GM23338 (cell line): ENCODE measurements at regions not wholly inside any gene's neighbourhood (a gene's known extent, or its start where the extent isn't known, plus 50 kb on each side); places are given as distances from the start of the nearest gene placed in this dataset.

Experiments
- ATAC-seq: fragments of 200-7000 bp; cut with Tn5 transposase; 3 replicates; pipeline ENCODE4 v1.9.1; 2020
- DNase-seq: peaks from one replicate; pipeline ENCODE4 v3.0.0-alpha.2; 2015; ENCODE audit warnings: low spot score
- H2AFZ ChIP-seq: fragments of 200-600 bp; sonication (generic); 2 replicates; pipeline ENCODE4 v1.8.0; 2016; ENCODE audit warnings: antibody characterized with exemption, mild to moderate bottlenecking, moderate library complexity
- H3F3A ChIP-seq: fragments of 200-600 bp; sonication (generic); replicated peaks from 2 replicates; pipeline ENCODE4 v1.8.0; 2017; ENCODE audit warnings: antibody characterized with exemption, mixed run types, low read depth
- H3K27ac ChIP-seq: fragments of 200-600 bp; sonication (generic); 2 replicates; pipeline ENCODE4 v1.6.1; 2016; ENCODE audit warnings: low read depth
- H3K27me3 ChIP-seq: fragments of 200-600 bp; sonication (generic); 2 replicates; pipeline ENCODE4 v1.8.0; 2016; ENCODE audit warnings: mild to moderate bottlenecking, mixed run types, moderate library complexity; ENCODE audit not compliant: insufficient read depth
- H3K36me3 ChIP-seq: fragments of 200-600 bp; sonication (generic); 2 replicates; pipeline ENCODE4 v1.8.0; 2016; ENCODE audit warnings: mild to moderate bottlenecking; ENCODE audit not compliant: insufficient read depth
- H3K4me1 ChIP-seq: fragments of 200-600 bp; sonication (generic); 2 replicates; pipeline ENCODE4 v1.8.0; 2016; ENCODE audit warnings: mild to moderate bottlenecking, moderate library complexity; ENCODE audit not compliant: insufficient read depth
- H3K4me2 ChIP-seq: fragments of 200-600 bp; sonication (generic); 2 replicates; pipeline ENCODE4 v1.7.1; 2017; ENCODE audit warnings: mixed run types
- H3K4me3 ChIP-seq: fragments of 200-600 bp; sonication (generic); 2 replicates; pipeline ENCODE4 v1.6.1; 2016; ENCODE audit warnings: mixed run types
- H3K79me2 ChIP-seq: fragments of 200-600 bp; sonication (generic); replicated peaks from 2 replicates; pipeline ENCODE4 v1.8.0; 2017; ENCODE audit warnings: mild to moderate bottlenecking; ENCODE audit not compliant: insufficient read depth
- H3K9me2 ChIP-seq: fragments of 200-600 bp; sonication (generic); 2 replicates; pipeline ENCODE4 v1.8.0; 2017; ENCODE audit not compliant: insufficient read depth
- H4K20me1 ChIP-seq: fragments of 200-600 bp; sonication (generic); replicated peaks from 2 replicates; pipeline ENCODE4 v1.8.0; 2017; ENCODE audit warnings: mild to moderate bottlenecking; ENCODE audit not compliant: insufficient read depth
- H3K27ac Mint-ChIP-seq: 2 replicates; pipeline ENCODE4 v1.8.0; 2020; ENCODE audit warnings: inconsistent platforms, mild to moderate bottlenecking, moderate library complexity, mixed read lengths
- H3K27me3 Mint-ChIP-seq: 3 replicates; pipeline ENCODE4 v1.8.0; 2022; ENCODE audit warnings: low read depth, mild to moderate bottlenecking, moderate library complexity, mixed read lengths, inconsistent platforms; ENCODE audit not compliant: insufficient read depth, poor library complexity
- H3K36me3 Mint-ChIP-seq: 3 replicates; pipeline ENCODE4 v1.8.0; 2021; ENCODE audit warnings: low read depth, mild to moderate bottlenecking, inconsistent platforms, moderate library complexity, mixed read lengths
- H3K4me1 Mint-ChIP-seq: 3 replicates; pipeline ENCODE4 v1.8.0; 2020; ENCODE audit warnings: mild to moderate bottlenecking, inconsistent platforms, mixed read lengths
- H3K4me3 Mint-ChIP-seq: 3 replicates; pipeline ENCODE4 v1.8.0; 2021; ENCODE audit warnings: moderate library complexity, mild to moderate bottlenecking, inconsistent platforms, mixed read lengths
- H3K9me3 Mint-ChIP-seq: 3 replicates; pipeline ENCODE4 v1.8.0; 2020; ENCODE audit warnings: moderate library complexity, mild to moderate bottlenecking, inconsistent platforms, mixed read lengths
- CREB1 ChIP-seq: fragments of 250-450 bp; sonication (Bioruptor Pico); IDR thresholded peaks from 2 replicates; pipeline ENCODE4 v1.5.0; 2020; ENCODE audit warnings: low read depth, mild to moderate bottlenecking, moderate library complexity
- CTCF ChIP-seq, 2 experiments: fragments of 200-600 bp in 1 of 2; sonication (generic) in 1 of 2; conservative IDR thresholded peaks; 2 replicates each; pipeline versions ENCODE4 v1.5.1 to v1.6.1; 2016 to 2017; ENCODE audit warnings: antibody characterized with exemption in 2 of 2, low read depth in 2 of 2, mild to moderate bottlenecking in 2 of 2, moderate library complexity in 1 of 2
- ETS1 ChIP-seq: IDR thresholded peaks from 2 replicates; pipeline ENCODE4 v1.6.1; 2016; ENCODE audit warnings: antibody characterized with exemption
- EZH2 ChIP-seq: fragments of 200-600 bp; sonication (generic); IDR thresholded peaks from one replicate; pipeline ENCODE4 v1.8.0; 2017; ENCODE audit warnings: antibody characterized with exemption, mild to moderate bottlenecking, low read depth; ENCODE audit not compliant: unreplicated experiment
- EZH2phosphoT487 ChIP-seq: fragments of 200-600 bp; sonication (generic); IDR thresholded peaks from one replicate; pipeline ENCODE4 v1.8.1; 2018; ENCODE audit warnings: antibody characterized with exemption; ENCODE audit not compliant: unreplicated experiment
- JUNB ChIP-seq: IDR thresholded peaks from one replicate; pipeline ENCODE4 v1.6.1; 2016; ENCODE audit warnings: antibody characterized with exemption; ENCODE audit not compliant: unreplicated experiment
- NANOG ChIP-seq: IDR thresholded peaks from 2 replicates; pipeline ENCODE4 v1.6.1; 2016; ENCODE audit warnings: antibody characterized with exemption, borderline replicate concordance
- POLR2AphosphoS5 ChIP-seq: IDR thresholded peaks from 2 replicates; pipeline ENCODE4 v1.6.1; 2016; ENCODE audit warnings: antibody characterized with exemption, low read depth
- REST ChIP-seq: IDR thresholded peaks from one replicate; pipeline ENCODE4 v1.6.1; 2018; ENCODE audit warnings: antibody characterized with exemption; ENCODE audit not compliant: unreplicated experiment
- STAT1 ChIP-seq: IDR thresholded peaks from one replicate; pipeline ENCODE4 v1.6.1; 2016; ENCODE audit warnings: antibody characterized with exemption; ENCODE audit not compliant: unreplicated experiment
- ZNF114 ChIP-seq: fragments of 250-450 bp; sonication (Bioruptor Pico); IDR thresholded peaks from 2 replicates; pipeline ENCODE4 v1.5.0; 2020; ENCODE audit warnings: mild to moderate bottlenecking, moderate library complexity
- ZNF331 ChIP-seq: fragments of 250-450 bp; sonication (Bioruptor Pico); IDR thresholded peaks from 2 replicates; pipeline ENCODE4 v1.5.0; 2020; ENCODE audit warnings: low read depth, mild to moderate bottlenecking, moderate library complexity
- ZNF462 ChIP-seq: fragments of 250-450 bp; sonication (Bioruptor Pico); IDR thresholded peaks from 2 replicates; pipeline ENCODE4 v1.5.0; 2020; ENCODE audit warnings: mild to moderate bottlenecking, moderate library complexity

- TF ChIP-seq JUNB (no peak), CREB1 (CRISPR knock-in tag) (no peak), REST (no peak), EZH2 (no peak), ETS1 (no peak), POLR2AphosphoS5 (no peak), ZNF331 (CRISPR knock-in tag) (no peak), NANOG (no peak), ZNF462 (CRISPR knock-in tag) (no peak), ZNF114 (CRISPR knock-in tag) (no peak), CTCF (conservative IDR thresholded peaks at IDR 0.05; ENCODE audit: low read depth in 2 of 2) (no peak), EZH2phosphoT487 (no peak), STAT1 (no peak)
- no peak for DNase-seq
- H3K4me2 ChIP-seq = no peak overlapping the region
- peaks cover 19% of the 10 kb centered on the region for H3K4me1 Mint-ChIP-seq
- ATAC-seq = no peak
- H3K9me3 Mint-ChIP-seq = peaks cover 23% of the 10 kb centered on the region
- no peaks in the 10 kb centered on the region for H3K9me2 ChIP-seq
- H2AFZ ChIP-seq = no peak overlapping the region
- no peak overlapping the region; the same call in 2 of the 3 replicates for H3K4me3 Mint-ChIP-seq
- H3K4me1 ChIP-seq = no peaks in the 10 kb centered on the region; the same call in 1 of the 2 replicates
- no peaks in the 10 kb centered on the region for H3K79me2 ChIP-seq
- H3K27me3 Mint-ChIP-seq = peaks cover 10% of the 10 kb centered on the region
- H3K27me3 ChIP-seq = no peaks in the 10 kb centered on the region
- H4K20me1 ChIP-seq = no peaks in the 10 kb centered on the region
- H3K36me3 ChIP-seq = peaks cover 11% of the 10 kb centered on the region; the same call in 1 of the 2 replicates
- H3K36me3 Mint-ChIP-seq = peaks cover 19% of the 10 kb centered on the region
- H3F3A ChIP-seq = no peaks in the 10 kb centered on the region
- no peak overlapping the region for H3K4me3 ChIP-seq
- no peak overlapping the region for H3K27ac ChIP-seq
- no peak overlapping the region for H3K27ac Mint-ChIP-seq
Measured at GRCh38 chr3:197355713-197356112, 57.3 kb upstream of the DLG1 start.
